ENCODE measurements at regions not wholly inside any gene's neighbourhood (a gene's known extent, or its start where the extent isn't known, plus 50 kb on each side); places are given as distances from the start of the nearest gene placed in this dataset.
"Not testable (repeated sequence)": the region's sequence is repeated elsewhere in the genome, so short reads cannot be mapped to it uniquely, and the experiment has no call there.

DNA sequence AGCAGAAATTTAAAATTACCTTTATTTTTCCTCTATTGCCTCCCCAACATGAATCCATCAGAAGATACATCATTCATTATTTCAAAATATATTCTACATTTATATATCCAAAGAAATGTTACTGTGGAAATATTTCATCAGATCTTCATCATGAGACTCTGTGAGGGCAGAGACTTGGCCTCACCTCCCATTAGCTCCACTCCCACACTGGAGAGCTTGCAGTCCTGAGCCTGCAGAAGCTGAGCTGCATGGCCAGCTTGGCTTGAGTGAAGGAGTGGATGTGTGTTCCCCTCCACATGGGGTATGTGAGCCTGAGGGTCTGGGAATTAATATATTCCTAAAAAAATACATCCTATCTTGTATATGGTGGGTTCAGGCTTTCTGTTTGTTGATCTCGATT, 961.9 kb downstream of the TMEM121 start:
- DNase-seq (ENCODE audit: low read depth): no peak

DNA sequence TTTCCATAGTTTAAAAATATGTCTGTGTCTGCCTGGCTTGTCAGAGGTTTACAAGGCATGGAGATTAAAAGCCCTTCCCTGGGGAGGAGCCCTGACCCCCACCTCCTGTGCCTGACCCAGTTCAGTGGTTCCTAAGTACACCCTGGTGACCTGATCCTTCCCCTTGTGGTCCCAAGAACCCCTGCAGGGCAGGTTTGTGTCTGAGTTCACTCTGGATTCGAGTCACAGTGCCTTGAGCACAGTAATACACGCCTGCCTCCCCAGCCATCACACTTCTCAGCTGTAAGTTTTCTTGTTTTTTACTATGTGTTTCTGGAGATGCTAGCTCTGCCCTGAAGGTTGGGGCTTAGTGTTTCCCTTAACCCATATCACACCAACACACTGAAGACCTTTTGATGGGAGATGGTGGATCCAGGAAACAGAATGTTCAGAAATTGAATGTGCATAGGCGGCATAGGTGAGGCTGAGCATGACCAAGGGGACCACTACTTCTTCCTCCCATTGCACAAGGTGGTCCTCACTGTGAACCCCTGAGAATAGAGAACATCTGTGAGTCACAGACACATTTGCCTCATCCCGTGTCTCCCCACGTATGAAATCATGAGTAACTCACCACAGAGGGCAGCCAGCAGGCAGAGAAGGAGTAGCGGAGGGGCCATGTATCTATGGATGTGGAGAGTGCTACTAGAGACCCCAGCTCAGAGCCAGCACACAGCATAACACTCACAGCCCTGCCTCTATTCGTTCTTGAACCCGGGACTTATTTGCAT, 962.9 kb downstream of the TMEM121 start:
- no peak for DNase-seq (ENCODE audit: low read depth)

DNA sequence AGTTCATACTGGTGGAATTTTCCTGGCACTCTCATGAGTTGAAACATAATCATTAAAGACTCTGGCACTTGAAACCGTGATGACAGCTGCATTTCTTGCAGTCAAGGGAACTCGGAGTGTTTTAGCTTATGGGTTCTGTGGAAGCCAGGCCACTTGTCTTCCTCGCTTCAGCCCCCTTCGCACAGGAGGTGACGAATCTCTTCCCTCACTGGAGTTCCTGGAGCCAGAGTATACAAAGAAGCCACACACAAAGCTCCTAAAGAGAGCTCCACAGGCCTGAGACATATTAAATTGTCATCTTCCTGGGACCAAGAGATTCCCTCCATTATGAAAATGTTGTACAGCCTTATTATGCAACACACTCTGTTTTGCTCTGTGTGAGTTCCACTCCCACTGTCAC, 964.1 kb downstream of the TMEM121 start:
- no peak for DNase-seq (ENCODE audit: low read depth)

DNA sequence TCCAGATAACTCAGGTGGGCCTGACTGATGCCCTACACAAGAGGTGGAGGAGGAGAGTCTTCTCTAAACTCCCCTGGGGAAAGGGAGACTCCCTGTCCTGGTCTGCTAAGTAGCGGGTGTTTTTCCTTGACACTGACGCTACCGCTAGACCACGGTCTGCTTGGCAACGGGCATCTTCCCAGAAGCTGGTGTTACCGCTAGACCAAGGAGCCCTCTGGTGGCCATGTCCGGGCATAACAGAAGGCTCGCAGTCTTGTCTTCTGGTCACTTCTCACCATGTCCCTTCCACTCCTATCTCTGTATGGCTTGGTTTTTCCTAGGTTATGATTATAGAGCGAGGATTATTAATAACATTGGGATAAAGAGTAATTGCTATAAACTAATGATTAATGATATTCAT, 965.5 kb downstream of the TMEM121 start:
- no peak for DNase-seq (ENCODE audit: low read depth)

DNA sequence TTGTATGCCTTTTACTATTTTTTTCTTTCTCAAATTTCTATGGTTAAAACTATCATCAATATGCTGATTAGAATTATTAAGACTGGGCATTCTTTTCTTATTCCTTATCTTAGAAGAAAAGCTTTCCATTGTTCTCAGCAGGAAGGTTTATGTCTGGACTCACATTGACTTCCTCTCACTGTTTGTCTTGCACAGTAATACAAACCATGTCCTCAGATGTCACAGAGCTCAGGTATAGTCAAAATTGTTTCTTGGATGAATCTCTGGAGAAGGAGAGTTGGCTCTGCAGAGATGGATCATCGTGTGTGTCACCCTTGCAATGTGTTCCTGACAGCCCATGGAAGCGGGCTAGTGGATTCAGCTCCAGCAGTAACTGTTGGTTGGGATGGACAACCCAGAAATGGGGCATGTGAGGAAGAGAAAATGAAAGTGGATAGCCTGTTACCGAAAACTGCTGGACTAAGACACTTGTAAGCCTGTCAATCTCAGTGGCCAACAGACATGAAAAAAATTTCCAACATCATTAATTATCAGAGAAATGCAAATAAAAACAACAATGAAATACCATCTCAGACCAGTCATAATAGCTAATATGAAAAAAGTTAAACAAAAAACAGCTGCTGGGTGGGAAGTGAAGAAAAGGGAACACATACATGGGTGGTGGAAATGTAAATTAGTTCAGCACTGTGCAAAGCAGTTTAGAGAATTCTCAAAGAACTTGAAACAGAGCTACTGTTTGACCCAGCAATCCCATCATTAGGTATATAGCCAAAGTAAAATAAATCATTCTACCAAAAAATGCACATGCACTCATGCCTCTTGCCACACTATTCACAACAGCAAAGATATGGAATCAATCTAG, 967.8 kb downstream of the TMEM121 start:
- no peak for DNase-seq (ENCODE audit: low read depth)

DNA sequence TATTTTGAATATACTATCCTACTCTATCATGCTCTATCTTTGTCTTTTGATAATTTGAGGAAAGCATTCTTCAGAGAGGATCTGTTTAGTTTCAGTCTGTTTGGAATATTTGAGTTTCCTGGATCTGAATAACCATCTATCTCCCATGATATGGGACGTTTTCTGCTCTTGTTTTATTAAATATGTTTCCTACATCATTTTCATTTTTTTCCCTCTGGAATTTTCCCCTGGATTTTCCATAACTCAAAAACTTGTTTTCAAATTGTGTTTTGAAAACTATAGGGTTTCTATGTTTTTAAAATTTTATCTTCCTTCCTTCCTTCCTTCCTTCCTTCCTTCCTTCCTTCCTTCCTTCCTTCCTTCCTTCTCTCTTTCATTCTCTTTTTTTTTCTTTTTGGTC, 974.2 kb downstream of the TMEM121 start:
- DNase-seq (ENCODE audit: low read depth): no peak

DNA sequence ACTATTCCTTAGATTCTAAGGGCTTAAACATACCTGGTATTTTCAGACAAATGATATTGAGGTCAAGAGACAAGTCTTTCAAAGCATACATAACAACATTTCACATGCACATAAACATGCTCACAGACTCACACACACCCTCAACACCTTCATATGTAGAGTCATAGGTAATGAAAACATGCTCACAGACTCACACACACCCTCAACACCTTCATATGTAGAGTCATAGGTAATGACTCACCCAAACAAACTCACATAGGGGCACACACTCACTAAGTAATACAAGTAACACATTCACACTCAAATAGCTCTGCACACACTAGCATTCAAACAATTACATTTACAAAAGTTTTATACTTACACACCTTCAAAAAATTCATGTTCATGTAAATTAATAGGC, 975.5 kb downstream of the TMEM121 start:
- DNase-seq (ENCODE audit: low read depth): no peak

DNA sequence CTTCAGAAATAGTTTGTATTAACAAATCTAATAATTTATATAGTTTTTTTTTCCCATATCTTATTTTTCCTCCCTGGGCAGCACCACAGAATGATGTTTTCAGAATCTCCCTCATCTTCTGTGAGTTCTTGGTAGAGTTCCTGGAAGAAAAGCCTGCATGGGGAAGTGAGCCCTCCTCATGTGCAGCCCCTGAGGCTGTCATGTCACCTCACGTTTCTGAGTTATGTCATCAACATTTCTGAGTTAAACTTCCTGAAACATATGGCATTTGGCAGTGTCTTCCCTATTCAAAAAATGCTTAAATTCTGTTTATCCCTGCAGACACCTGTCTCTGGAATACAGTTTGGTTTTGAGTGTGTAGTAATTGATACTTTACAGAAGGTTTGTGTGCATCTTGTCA, 979.0 kb downstream of the TMEM121 start:
- DNase-seq (ENCODE audit: low read depth): no peak

DNA sequence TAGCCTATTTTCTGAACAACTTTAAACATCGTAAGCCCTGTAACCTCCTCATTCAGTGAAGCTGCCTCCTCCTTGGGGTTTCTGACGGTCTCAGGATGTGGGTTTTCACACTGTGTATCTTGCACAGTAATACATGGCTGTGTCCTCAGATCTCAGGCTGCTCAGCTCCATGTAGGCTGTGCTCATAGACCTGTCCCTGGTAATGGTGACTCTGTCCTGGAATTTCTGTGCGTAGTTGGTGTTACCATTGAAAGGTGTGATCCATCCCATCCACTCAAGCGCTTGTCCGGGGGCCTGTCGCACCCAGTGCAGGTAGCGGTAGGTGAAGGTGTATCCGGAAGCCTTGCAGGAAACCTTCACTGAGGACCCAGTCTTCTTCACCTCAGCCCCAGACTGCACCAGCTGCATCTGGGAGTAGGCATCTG, 980.5 kb downstream of the TMEM121 start:
- DNase-seq (ENCODE audit: low read depth): no peak

DNA sequence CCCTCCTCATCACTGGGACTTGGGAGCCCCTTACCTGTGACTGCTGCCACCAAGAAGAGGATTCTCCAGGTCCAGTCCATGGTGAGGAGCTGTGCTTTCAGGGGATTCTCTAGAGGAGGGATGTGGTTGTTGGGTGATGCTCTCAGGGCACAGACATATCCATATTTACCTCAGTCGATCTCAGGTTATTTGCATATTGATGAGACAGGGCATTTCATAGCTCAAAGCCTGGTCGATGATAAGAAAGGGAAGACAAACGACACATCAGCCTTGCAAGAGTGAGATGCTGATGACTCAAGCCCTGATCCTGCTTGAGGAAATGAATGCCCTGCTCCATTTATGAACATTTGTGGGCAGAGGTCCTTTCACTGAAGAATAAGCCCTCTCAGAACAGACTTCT, 981.0 kb downstream of the TMEM121 start:
- no peak for DNase-seq (ENCODE audit: low read depth)

DNA sequence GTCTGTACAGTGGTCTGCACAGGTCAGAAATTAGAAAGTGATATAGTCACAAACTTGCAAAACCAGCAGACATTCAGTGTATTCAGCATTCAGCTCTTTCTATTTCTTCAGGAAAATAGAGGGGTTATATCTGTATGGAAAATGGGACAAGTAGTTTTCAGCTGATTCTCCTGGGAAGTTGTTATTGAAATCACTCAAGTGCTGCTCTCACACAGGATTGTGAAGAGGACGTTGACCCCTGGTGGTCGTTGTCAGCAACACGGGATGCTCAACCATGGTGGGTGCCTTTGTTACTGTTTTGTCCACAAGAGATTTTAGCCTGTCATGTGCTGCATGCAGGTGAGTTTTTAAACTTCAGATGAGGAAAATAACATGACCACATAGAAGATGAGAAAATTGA, 981.8 kb downstream of the TMEM121 start:
- no peak for DNase-seq (ENCODE audit: low read depth)

DNA sequence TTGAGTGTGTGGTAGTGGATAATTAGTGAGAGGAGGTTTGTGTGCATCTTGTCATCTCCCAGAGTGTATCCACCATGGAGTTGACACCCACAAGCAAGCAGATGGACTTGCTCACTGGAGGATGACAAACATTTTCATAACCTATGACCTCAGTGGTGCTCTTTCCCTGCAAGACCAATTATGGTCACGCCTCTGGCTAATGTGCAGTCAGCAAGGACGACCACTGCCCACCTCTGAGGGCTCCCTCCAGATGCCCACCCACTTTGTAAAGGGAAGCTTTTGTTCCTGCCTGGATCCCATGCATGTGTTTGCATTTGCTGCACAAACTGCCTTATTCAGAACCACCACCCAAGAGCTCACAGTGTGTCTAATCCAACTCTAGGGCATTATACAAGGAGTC, 982.8 kb downstream of the TMEM121 start:
- no peak for DNase-seq (ENCODE audit: low read depth)

DNA sequence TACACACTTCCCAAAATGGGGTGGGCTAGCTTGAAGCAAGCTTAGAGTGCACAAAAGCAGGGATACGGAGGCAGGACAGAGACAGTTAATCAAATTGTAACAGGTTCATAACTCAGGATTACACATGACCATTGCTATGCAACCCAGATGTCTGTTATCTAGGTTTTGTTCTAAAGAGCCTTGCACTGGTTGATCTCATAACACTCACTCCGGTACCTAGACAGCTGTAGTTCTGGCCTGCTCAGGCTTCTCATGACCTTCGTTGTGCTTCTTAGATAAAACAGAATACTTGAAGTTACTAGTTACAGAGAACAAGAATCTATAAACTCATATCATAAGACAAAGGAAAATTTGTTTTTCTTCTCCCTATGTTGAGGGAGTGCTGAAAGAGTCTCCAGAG, 983.4 kb downstream of the TMEM121 start:
- DNase-seq (ENCODE audit: low read depth): no peak

DNA sequence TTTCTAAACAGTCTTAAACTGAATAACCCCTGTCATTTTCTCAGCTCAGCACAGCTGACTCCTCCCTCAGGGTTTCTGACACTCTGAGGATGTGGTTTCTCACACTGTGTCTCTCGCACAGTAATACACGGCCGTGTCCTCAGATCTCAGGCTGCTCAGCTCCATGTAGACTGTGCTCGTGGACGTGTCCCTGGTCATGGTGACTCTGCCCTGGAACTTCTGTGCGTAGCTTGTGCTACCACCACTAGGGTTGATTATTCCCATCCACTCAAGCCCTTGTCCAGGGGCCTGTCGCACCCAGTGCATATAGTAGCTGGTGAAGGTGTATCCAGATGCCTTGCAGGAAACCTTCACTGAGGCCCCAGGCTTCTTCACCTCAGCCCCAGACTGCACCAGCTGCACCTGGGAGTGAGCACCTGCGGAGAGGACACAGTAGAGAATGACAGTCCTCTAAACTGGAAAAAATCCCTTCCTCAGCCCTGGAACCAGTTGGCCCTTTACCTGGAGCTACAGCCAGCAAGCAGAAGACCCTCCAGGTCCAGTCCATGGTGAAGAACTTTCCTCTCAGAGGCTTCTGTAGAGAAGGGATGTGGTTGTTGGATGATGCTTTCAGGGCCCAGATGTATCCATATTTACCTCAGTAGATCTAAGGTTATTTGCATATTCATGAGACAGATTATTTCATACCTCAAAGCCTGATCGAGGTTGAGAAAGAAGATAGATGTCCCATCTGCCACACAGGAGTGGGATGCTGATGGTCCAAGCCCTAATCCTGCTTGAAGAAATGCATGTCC, 984.8 kb downstream of the TMEM121 start:
- no peak for DNase-seq (ENCODE audit: low read depth)

DNA sequence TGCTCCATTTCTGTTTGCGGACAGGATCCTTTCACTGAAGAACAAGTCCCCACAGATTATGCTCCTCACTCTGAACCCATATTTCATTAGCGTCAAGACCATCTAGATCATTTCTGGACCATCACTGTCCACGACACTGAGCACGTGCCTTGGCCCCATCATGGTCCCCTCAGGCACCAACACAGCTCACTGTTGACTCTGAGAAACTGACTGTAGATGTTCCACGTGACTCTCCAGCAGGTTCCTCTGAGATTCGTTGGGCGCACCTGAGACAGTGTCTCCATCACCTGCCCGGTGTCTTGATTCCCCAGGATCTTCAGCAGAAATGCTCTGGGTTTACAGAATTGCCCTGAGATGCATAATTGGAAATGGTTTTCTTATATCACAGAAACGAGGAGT, 985.4 kb downstream of the TMEM121 start:
- DNase-seq (ENCODE audit: low read depth): no peak

DNA sequence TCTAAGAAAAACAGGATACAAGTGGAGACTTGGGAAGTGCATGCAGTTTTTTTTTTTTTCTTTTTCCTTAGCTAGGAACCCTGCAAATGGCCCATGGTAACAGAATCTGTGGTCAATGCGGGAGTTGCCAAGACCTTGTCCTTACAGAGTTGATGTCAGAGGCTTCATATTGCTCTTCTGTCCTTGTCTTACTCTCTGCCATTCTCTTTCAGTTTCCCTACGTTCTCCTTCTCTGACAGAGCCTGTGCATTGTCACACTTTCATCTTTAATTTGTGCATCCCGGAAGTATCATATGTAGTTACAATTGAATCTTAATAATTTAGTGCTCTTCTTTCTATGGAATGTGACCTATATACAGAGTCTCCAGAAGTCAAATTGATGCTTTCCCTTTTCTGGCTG, 986.9 kb downstream of the TMEM121 start:
- DNase-seq (ENCODE audit: low read depth): no peak

DNA sequence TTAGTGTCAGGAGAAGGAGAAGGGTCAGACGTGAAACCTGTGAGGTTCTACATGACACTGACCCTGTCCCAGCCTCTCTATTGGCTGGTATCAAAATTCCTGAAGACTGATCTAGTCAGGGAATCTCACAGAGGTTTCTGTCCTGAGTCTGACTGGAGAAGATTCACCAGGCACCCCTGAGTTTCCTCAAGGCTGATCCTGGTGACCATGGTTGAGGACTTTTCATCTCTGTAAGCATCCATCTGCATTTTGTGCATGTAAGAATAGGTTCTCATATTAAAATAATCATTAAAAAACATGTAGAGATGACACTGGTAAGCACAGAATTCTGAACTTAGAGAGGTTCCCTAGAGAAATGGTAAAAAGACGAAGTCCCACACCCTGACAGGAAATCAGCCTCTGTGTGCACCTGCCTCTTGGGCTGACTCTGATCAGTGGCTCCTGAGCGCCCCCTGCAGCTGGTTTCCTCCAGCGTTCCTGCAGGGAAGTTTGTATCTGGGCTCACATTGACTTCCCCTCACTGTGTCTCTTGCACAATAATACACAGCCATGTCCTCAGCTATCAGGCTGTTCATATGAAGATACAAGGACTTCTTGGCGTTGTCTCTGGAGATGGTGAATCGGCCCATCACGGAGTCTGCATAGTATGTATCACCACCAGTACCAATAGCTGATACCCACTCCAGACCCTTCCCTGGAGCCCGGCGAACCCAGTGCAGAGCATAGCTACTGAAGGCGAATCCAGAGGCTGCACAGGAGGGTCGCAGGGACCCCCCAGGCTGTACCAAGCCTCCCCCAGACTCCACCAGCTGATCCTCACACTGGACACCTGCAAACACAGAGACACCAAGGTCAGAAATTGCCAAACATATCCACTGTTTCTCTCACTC, 991.9 kb downstream of the TMEM121 start:
- DNase-seq (ENCODE audit: low read depth): no peak

DNA sequence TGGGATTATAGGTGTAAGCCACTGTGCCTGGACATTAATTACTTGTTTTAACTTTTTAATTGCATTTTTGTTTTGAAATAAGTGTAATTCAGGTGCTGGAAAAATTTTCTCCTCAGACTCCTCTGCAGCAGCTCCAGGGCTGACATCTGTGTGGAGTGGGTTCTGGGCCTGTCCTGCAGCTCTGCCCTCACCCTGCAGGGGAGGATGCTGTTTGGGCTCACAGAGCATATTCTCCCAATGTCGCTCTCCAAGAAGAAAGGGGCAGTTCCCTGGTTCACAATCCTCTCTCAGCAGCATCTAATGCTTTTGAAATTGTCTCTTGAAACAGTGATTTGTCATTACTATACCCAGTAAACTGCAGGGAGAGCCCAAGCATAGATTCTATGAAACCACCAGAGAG, 995.7 kb downstream of the TMEM121 start:
- DNase-seq (ENCODE audit: low read depth): not testable (repeated sequence)

DNA sequence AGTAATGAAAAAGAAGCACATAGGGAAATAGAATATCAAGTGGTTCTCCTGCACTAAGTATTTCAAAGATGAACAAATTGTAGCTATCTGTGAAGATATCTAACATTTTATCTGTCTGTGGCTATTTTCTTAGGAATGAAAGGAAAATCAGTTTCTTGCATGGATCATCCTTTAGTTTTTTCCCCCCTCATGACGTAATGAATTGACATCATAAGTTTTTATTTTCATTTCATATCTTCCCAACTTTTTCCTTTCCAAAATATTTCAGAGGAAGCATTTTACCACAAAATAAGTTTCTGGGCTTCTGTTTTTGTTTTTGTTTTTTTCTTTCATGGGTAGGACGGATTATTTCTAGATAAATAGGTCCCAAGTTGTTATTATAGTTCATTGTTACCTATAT, 996.6 kb downstream of the TMEM121 start:
- DNase-seq (ENCODE audit: low read depth): no peak

DNA sequence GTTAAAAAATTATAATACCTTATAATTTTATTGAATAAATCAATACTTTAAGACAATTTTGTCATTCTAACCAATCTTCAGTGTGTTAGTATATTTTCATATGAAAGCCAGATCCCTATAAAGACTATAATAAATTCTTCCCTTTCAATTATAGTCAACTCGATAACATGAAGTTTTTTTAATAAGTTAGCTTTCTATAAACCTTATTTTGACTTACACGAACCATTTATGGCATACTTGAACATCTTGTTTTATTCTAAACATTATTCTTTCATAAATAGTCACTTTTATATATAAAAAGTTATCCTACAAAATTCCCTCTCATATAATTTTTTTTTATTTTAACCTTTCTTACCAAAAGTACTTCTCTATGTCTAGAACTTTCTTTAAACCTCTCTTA, 1002.3 kb downstream of the TMEM121 start:
- no peak for DNase-seq (ENCODE audit: low read depth)

DNA sequence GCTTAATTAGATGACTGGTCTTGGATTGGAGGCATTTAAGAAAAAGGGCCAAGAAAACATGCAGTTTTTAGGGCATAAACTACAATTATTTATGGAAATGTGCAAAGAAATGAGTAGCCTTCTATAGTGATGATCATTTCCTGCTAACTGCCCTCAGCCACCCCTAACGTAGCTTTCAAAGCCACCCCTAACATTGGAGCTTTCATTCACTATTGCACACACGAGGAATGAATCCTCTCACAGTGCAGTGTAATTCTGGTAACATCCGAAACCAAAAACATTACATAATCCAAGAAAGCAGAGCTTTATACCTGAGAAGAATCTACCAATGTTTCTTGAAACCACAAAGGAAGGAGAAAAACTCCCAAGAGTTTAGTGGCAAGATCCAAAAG, 1003.6 kb downstream of the TMEM121 start:
- no peak for DNase-seq (ENCODE audit: low read depth)
